Testis (tissue), 2 donors: ENCODE measurements at regions not wholly inside any gene's neighbourhood (a gene's known extent, or its start where the extent isn't known, plus 50 kb on each side); places are given as distances from the start of the nearest gene placed in this dataset.

Experiments
- DNase-seq: peaks from one replicate; pipeline ENCODE4 v3.0.0-alpha.2; 2019
- H3K27ac ChIP-seq, 2 donors: fragments of 200-600 bp; sonication (generic); one replicate each; pipeline ENCODE4 v1.5.1; 2019
- H3K27me3 ChIP-seq: fragments of 200-600 bp; sonication (generic); one replicate; pipeline ENCODE4 v1.5.1; 2019
- H3K36me3 ChIP-seq: fragments of 200-600 bp; sonication (generic); one replicate; pipeline ENCODE4 v1.5.1; 2017; ENCODE audit warnings: low read depth; ENCODE audit errors: missing control alignments
- H3K4me1 ChIP-seq: fragments of 200-600 bp; sonication (generic); one replicate; pipeline ENCODE4 v1.5.1; 2019
- H3K4me3 ChIP-seq, 2 donors: fragments of 200-600 bp; sonication (generic); one replicate each; pipeline ENCODE4 v1.5.1; 2017 to 2019
- H3K9me3 ChIP-seq: fragments of 200-600 bp; sonication (generic); one replicate; pipeline ENCODE4 v1.5.1; 2017
- POLR2A ChIP-seq: fragments of 450-650 bp; IDR thresholded peaks from one replicate; pipeline ENCODE4 v1.6.1; 2017; ENCODE audit warnings: antibody characterized with exemption, mild to moderate bottlenecking, moderate library complexity
- WGBS, 2 donors: methylation state at CpG; one replicate each; pipeline ENCODE4 v1.1.5; 2018; 5-methylcytosine and 5-hydroxymethylcytosine counted together
- intact Hi-C: fragments of 100-400 bp; cut with DNase I; formaldehyde crosslinking; loops from one replicate; pipeline ENCODE4 v1.15.1; 2023; ENCODE audit warnings: low total_unique reads
- TF ChIP-seq, protein P1 (sequence below), 3 experiments: fragments of 450-650 bp in 2 of 3; fragments of 200-600 bp in 1 of 3; sonication (generic) in 1 of 3; IDR thresholded peaks; one replicate each; pipeline ENCODE4 v1.5.1; 2016 to 2019; ENCODE audit warnings: antibody characterized with exemption in 3 of 3, mild to moderate bottlenecking in 2 of 3, moderate library complexity in 1 of 3

DNA sequence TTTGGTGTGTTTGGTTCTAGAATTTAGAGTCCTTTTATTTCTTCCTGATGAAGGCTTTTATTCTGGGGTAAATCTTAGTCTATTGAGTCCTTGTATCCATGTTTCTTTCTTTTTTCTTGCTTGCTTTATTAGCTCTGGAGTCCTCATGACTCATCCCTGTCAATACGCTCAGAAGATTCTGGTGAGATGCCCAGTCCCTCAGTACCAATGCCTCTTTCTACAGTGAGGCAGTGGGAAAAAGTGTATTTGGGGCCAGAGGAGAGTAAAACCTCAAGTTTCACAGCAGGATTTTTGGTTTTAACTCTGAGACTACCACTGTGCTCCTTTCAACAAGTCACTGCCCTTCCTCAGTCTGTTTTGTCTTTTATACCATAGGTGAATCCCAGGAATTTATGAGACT lies 368.0 kb downstream of the GBA3 start:
- no peak for DNase-seq
- intact Hi-C loops: no loop called here
- H3K4me3 ChIP-seq: no peak overlapping the region
- no peaks in the 10 kb centered on the region for H3K27me3 ChIP-seq
- H3K4me1 ChIP-seq: no peaks in the 10 kb centered on the region
- no peak overlapping the region for H3K27ac ChIP-seq
- no peaks in the 10 kb centered on the region for H3K36me3 ChIP-seq
- H3K9me3 ChIP-seq: no peaks in the 10 kb centered on the region
- TF ChIP-seq, protein P1, sequence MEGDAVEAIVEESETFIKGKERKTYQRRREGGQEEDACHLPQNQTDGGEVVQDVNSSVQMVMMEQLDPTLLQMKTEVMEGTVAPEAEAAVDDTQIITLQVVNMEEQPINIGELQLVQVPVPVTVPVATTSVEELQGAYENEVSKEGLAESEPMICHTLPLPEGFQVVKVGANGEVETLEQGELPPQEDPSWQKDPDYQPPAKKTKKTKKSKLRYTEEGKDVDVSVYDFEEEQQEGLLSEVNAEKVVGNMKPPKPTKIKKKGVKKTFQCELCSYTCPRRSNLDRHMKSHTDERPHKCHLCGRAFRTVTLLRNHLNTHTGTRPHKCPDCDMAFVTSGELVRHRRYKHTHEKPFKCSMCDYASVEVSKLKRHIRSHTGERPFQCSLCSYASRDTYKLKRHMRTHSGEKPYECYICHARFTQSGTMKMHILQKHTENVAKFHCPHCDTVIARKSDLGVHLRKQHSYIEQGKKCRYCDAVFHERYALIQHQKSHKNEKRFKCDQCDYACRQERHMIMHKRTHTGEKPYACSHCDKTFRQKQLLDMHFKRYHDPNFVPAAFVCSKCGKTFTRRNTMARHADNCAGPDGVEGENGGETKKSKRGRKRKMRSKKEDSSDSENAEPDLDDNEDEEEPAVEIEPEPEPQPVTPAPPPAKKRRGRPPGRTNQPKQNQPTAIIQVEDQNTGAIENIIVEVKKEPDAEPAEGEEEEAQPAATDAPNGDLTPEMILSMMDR (IDR thresholded peaks at IDR 0.05): no peak
- no peak for TF ChIP-seq POLR2A
- WGBS, 2 donors: 68 to 70% methylated on average over 1 of the region's 1 CpG

DNA sequence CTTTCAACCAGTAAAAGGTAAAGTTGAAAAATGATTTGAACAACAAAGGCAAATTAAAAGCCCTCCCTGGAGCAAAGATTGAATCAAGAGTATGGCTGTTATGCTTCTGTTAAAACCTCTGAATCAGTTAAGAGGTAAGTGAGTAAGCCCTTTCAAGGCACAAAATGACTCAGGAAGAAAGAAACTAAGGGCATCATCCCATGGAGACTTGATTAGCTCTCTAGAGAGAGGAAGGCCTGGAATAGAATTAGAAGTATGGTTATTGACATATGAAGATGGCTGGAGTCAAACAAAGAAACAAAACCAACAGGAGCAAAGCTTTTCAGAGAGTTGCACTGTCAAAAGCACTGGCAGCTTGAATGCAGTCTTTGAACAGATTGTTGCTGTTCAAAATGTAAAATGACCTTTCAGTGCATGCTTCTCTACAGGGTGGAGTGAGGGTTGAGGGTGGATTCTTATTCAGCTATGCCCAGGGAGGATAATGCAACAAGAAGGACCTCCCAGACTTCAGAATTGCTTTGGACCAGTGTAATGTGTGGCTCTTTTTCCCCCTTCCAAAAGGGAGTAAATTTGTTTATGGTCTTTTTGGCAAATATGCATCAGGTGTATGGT lies 365.5 kb downstream of the GBA3 start:
- intact Hi-C loops: no loop called here
- Histone ChIP-seq H3K9me3 (no peaks in the 10 kb centered on the region), H3K27me3 (no peaks in the 10 kb centered on the region), H3K4me3 (no peak overlapping the region), H3K4me1 (no peaks in the 10 kb centered on the region), H3K36me3 (no peaks in the 10 kb centered on the region), H3K27ac (no peak overlapping the region)
- DNase-seq: no peak
- TF ChIP-seq, protein P1 (IDR thresholded peaks at IDR 0.05): no peak
- no peak for TF ChIP-seq POLR2A

GRCh38 chr4:23041501-23041900 lies 348.8 kb downstream of the GBA3 start:
- no peak for DNase-seq
- H3K27me3 ChIP-seq: no peaks in the 10 kb centered on the region
- no peaks in the 10 kb centered on the region for H3K9me3 ChIP-seq
- intact Hi-C loops: no loop called here
- no peak overlapping the region for H3K27ac ChIP-seq
- TF ChIP-seq, protein P1 (IDR thresholded peaks at IDR 0.05): no peak
- TF ChIP-seq POLR2A: no peak
- no peaks in the 10 kb centered on the region for H3K36me3 ChIP-seq
- no peaks in the 10 kb centered on the region for H3K4me1 ChIP-seq
- H3K4me3 ChIP-seq: no peak overlapping the region

GRCh38 chr4:23040539-23040938 lies 347.8 kb downstream of the GBA3 start:
- Histone ChIP-seq H3K4me1 (no peaks in the 10 kb centered on the region), H3K9me3 (no peaks in the 10 kb centered on the region), H3K4me3 (no peak overlapping the region), H3K27ac (no peak overlapping the region), H3K36me3 (no peaks in the 10 kb centered on the region), H3K27me3 (no peaks in the 10 kb centered on the region)
- TF ChIP-seq, protein P1 (IDR thresholded peaks at IDR 0.05): no peak
- no peak for DNase-seq
- intact Hi-C loops: no loop called here
- 78 to 100% methylated on average over 1 of the region's 1 CpG for WGBS, 2 donors

GRCh38 chr4:23039818-23040217 lies 347.1 kb downstream of the GBA3 start:
- WGBS, 2 donors: 55 to 70% methylated on average over 1 of the region's 1 CpG
- H3K36me3 ChIP-seq: no peaks in the 10 kb centered on the region

More at GRCh38 chr4:23039818-23040217, 347.1 kb downstream of the GBA3 start:
- Histone ChIP-seq H3K9me3 (no peaks in the 10 kb centered on the region), H3K27ac (no peak overlapping the region), H3K27me3 (no peaks in the 10 kb centered on the region), H3K4me1 (no peaks in the 10 kb centered on the region), H3K4me3 (no peak overlapping the region)
- no peak for DNase-seq
- TF ChIP-seq, protein P1 (IDR thresholded peaks at IDR 0.05): no peak
- no peak for TF ChIP-seq POLR2A
- intact Hi-C loops: no loop called here
